Astrocyte (in vitro differentiated cells and primary cell): ENCODE measurements at regions not wholly inside any gene's neighbourhood (a gene's known extent, or its start where the extent isn't known, plus 50 kb on each side); places are given as distances from the start of the nearest gene placed in this dataset.

Experiments
- DNase-seq: peaks from one replicate; pipeline ENCODE4 v3.0.0-alpha.2; 2010; ENCODE audit warnings: low read depth
- FAIRE-seq: peaks from 2 replicates; lab custom pipeline; 2011; peaks lifted over from hg19 to GRCh38; lab: Jason Lieb, UNC
- H2AFZ ChIP-seq: 2 replicates; pipeline ENCODE4 v1.6.0; 2012; ENCODE audit warnings: low read depth, low read length, inconsistent platforms
- H3K27ac ChIP-seq: 2 replicates; pipeline ENCODE4 v1.5.1; 2011; ENCODE audit warnings: low read depth, low read length, inconsistent platforms
- H3K27me3 ChIP-seq: 2 replicates; pipeline ENCODE4 v1.6.0; 2011; ENCODE audit warnings: low read length, inconsistent platforms; ENCODE audit not compliant: insufficient read depth
- H3K36me3 ChIP-seq: 2 replicates; pipeline ENCODE4 v1.5.1; 2011; ENCODE audit warnings: low read length, inconsistent platforms; ENCODE audit not compliant: insufficient read depth
- H3K4me1 ChIP-seq: 2 replicates; pipeline ENCODE4 v1.5.1; 2011; ENCODE audit warnings: low read length, inconsistent platforms; ENCODE audit not compliant: insufficient read depth
- H3K4me2 ChIP-seq: 2 replicates; pipeline ENCODE4 v1.6.0; 2012; ENCODE audit warnings: low read length, inconsistent platforms
- H3K4me3 ChIP-seq: 2 replicates; pipeline ENCODE4 v1.5.1; 2011; ENCODE audit warnings: low read depth, mild to moderate bottlenecking, low read length, inconsistent platforms; ENCODE audit not compliant: insufficient read depth
- H3K79me2 ChIP-seq: 2 replicates; pipeline ENCODE4 v1.6.0; 2012; ENCODE audit warnings: mild to moderate bottlenecking, low read length, inconsistent platforms; ENCODE audit not compliant: insufficient read depth
- H3K9ac ChIP-seq: 2 replicates; pipeline ENCODE4 v1.6.0; 2012; ENCODE audit warnings: mild to moderate bottlenecking, low read length, inconsistent platforms
- H3K9me3 ChIP-seq: 2 replicates; pipeline ENCODE4 v1.5.1; 2012; ENCODE audit warnings: low read depth, mild to moderate bottlenecking, low read length, inconsistent platforms; ENCODE audit not compliant: insufficient read depth
- H4K20me1 ChIP-seq: 2 replicates; pipeline ENCODE4 v1.6.0; 2012; ENCODE audit warnings: low read length, inconsistent platforms; ENCODE audit not compliant: insufficient read depth
- H3K27ac Mint-ChIP-seq: one replicate; pipeline ENCODE4 v1.8.0; 2021; ENCODE audit warnings: mild to moderate bottlenecking, mixed read lengths; ENCODE audit not compliant: unreplicated experiment
- H3K27me3 Mint-ChIP-seq: one replicate; pipeline ENCODE4 v1.8.0; 2021; ENCODE audit warnings: low read depth, mixed read lengths; ENCODE audit not compliant: unreplicated experiment
- H3K36me3 Mint-ChIP-seq: one replicate; pipeline ENCODE4 v1.8.0; 2021; ENCODE audit warnings: low read depth, mixed read lengths; ENCODE audit not compliant: unreplicated experiment
- H3K4me1 Mint-ChIP-seq: one replicate; pipeline ENCODE4 v1.8.0; 2021; ENCODE audit warnings: low read depth, mixed read lengths; ENCODE audit not compliant: unreplicated experiment
- H3K4me3 Mint-ChIP-seq: one replicate; pipeline ENCODE4 v1.8.0; 2021; ENCODE audit warnings: mild to moderate bottlenecking, moderate library complexity, mixed read lengths; ENCODE audit not compliant: unreplicated experiment
- H3K9me3 Mint-ChIP-seq: one replicate; pipeline ENCODE4 v1.8.0; 2021; ENCODE audit warnings: mild to moderate bottlenecking, mixed read lengths; ENCODE audit not compliant: unreplicated experiment
- CTCF ChIP-seq: IDR thresholded peaks from 2 replicates; pipeline ENCODE4 v1.5.1; 2011; ENCODE audit warnings: low read depth, mild to moderate bottlenecking, inconsistent platforms, low read length, moderate library complexity; ENCODE audit not compliant: insufficient read depth
- EZH2 ChIP-seq: IDR thresholded peaks from 2 replicates; pipeline ENCODE4 v1.6.1; 2012; ENCODE audit warnings: mild to moderate bottlenecking, low read length, inconsistent platforms; ENCODE audit not compliant: insufficient read depth

DNA sequence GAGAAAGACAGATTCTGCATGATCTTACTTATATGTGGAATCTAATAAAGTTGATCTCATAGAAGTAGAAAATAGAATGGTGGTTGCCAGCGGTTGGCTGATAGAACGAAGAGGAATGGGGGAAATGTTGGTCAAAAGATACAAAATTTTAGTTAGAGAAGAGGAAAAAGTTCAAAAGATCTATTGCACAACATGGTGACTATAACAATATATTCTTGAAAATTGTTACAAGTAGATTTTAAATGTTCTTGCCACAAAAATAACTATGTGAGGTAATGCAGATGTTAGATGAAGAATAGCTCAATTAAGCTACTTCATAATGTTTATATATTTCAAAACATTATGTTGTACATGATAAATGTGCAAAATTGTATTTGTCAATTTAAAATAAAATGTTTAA lies 112.3 kb upstream of the SMIM30 start:
- no peak overlapping the region for H3K4me3 ChIP-seq
- Mint-ChIP-seq H3K4me3 (no peak overlapping the region), H3K27me3 (no peaks in the 10 kb centered on the region), H3K4me1 (no peaks in the 10 kb centered on the region), H3K9me3 (peaks cover 11% of the 10 kb centered on the region), H3K36me3 (no peaks in the 10 kb centered on the region), H3K27ac (no peak overlapping the region)
- H3K4me1 ChIP-seq: no peaks in the 10 kb centered on the region
- H3K9ac ChIP-seq: no peak overlapping the region
- H2AFZ ChIP-seq: no peak overlapping the region
- TF ChIP-seq EZH2 (no peak), CTCF (no peak)
- no peaks in the 10 kb centered on the region for H3K9me3 ChIP-seq
- no peak for DNase-seq
- no peaks in the 10 kb centered on the region for H3K36me3 ChIP-seq
- H3K4me2 ChIP-seq: no peak overlapping the region
- no peak overlapping the region for H3K27ac ChIP-seq
- no peaks in the 10 kb centered on the region for H3K79me2 ChIP-seq
- H3K27me3 ChIP-seq: no peaks in the 10 kb centered on the region
- no peaks in the 10 kb centered on the region for H4K20me1 ChIP-seq
- no peak for FAIRE-seq

DNA sequence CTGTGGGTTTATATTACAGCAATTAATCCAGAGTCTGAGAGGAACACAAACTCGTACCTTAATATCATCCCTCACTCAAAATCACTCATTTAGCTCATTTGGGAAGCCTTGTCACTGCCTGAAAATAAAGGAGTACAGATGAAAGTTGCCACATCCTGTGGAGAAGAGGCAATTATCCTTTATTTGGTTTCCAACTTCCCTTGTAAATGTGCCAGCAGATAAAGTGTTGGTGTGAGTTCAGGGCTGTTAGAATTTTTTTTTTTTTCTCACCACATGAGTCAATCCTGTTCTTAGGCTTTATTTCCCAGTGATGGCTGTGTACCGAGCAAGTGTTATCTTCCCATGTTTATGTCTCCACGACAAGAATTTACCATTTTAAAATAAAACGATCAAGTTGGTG lies 99.0 kb upstream of the SMIM30 start:
- Histone ChIP-seq H3K4me3 (no peak overlapping the region), H3K9me3 (no peaks in the 10 kb centered on the region), H3K4me2 (no peak overlapping the region), H3K27me3 (no peaks in the 10 kb centered on the region), H3K36me3 (no peaks in the 10 kb centered on the region), H3K79me2 (no peaks in the 10 kb centered on the region), H2AFZ (no peak overlapping the region), H3K27ac (no peak overlapping the region), H3K9ac (no peak overlapping the region), H4K20me1 (no peaks in the 10 kb centered on the region), H3K4me1 (no peaks in the 10 kb centered on the region)
- DNase-seq (peak; percentile 8), FAIRE-seq (no peak)
- H3K27ac Mint-ChIP-seq: no peak overlapping the region
- H3K27me3 Mint-ChIP-seq: no peaks in the 10 kb centered on the region
- no peak overlapping the region for H3K4me3 Mint-ChIP-seq
- TF ChIP-seq EZH2: no peak
- no peak for TF ChIP-seq CTCF
- no peaks in the 10 kb centered on the region for H3K36me3 Mint-ChIP-seq
- no peaks in the 10 kb centered on the region for H3K9me3 Mint-ChIP-seq
- no peaks in the 10 kb centered on the region for H3K4me1 Mint-ChIP-seq

DNA sequence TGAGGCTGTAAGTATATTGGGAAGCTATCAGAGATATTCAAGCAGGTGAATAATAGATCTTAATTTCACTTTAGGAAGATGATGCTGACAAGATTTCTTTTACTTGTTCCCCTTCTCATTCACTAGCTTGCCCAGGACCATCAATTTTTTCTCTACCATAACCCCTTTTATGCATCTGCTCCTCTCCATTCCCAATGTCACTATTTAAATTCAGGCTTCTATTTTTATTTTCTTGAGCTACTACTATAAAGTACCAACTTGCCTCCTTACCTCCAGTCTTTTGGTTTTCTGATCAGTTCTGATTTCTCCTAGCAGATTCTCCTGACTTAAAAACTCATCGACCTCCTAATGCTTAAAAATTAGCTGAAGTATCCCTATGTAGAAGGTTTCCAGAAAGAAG lies 97.7 kb upstream of the SMIM30 start:
- no peak overlapping the region for H3K27ac ChIP-seq
- no peaks in the 10 kb centered on the region for H3K27me3 ChIP-seq
- H4K20me1 ChIP-seq: no peaks in the 10 kb centered on the region
- no peak overlapping the region for H3K4me2 ChIP-seq
- Mint-ChIP-seq H3K36me3 (no peaks in the 10 kb centered on the region), H3K4me3 (no peak overlapping the region), H3K9me3 (no peaks in the 10 kb centered on the region), H3K4me1 (no peaks in the 10 kb centered on the region), H3K27me3 (no peaks in the 10 kb centered on the region), H3K27ac (no peak overlapping the region)
- no peak overlapping the region for H2AFZ ChIP-seq
- FAIRE-seq: no peak
- no peaks in the 10 kb centered on the region for H3K9me3 ChIP-seq
- H3K79me2 ChIP-seq: no peaks in the 10 kb centered on the region
- no peak overlapping the region for H3K4me3 ChIP-seq
- no peak for DNase-seq
- H3K9ac ChIP-seq: no peak overlapping the region
- H3K4me1 ChIP-seq: no peaks in the 10 kb centered on the region
- H3K36me3 ChIP-seq: no peaks in the 10 kb centered on the region
- TF ChIP-seq EZH2 (no peak), CTCF (no peak)
